ENCODE measurements at regions not wholly inside any gene's neighbourhood (a gene's known extent, or its start where the extent isn't known, plus 50 kb on each side); places are given as distances from the start of the nearest gene placed in this dataset.

- Histone ChIP-seq H3K36me3 (no peaks in the 10 kb centered on the region), H3K4me1 (no peaks in the 10 kb centered on the region), H3K27me3 (no peaks in the 10 kb centered on the region), H3K4me3 (no peak overlapping the region), H3K27ac (no peak overlapping the region), H3K9me3 (no peaks in the 10 kb centered on the region)
- no peak for DNase-seq
- intact Hi-C loops (cut with DNase I; ENCODE audit: low total_unique reads) = no loop called here
- no peak for TF ChIP-seq POLR2A (IDR thresholded peaks at IDR 0.05)
- TF ChIP-seq CTCF (IDR thresholded peaks at IDR 0.05) = no peak
Measured at GRCh38 chr5:66354422-66354821, 210.3 kb downstream of the SREK1 start.

- H3K27ac ChIP-seq = no peak overlapping the region
- intact Hi-C loops (cut with DNase I; ENCODE audit: low total_unique reads) = no loop called here
- no peaks in the 10 kb centered on the region for H3K9me3 ChIP-seq
- TF ChIP-seq POLR2A (IDR thresholded peaks at IDR 0.05) (no peak), CTCF (IDR thresholded peaks at IDR 0.05) (no peak)
- H3K4me3 ChIP-seq = no peak overlapping the region
- no peaks in the 10 kb centered on the region for H3K27me3 ChIP-seq
- DNase-seq = no peak
- H3K4me1 ChIP-seq = peaks cover 0 to 5% of the 10 kb centered on the region in 2 donors
- H3K36me3 ChIP-seq = no peaks in the 10 kb centered on the region
Measured at GRCh38 chr5:66356011-66356565, 212.0 kb downstream of the SREK1 start.

GRCh38 chr5:66358741-66359140 lies 214.6 kb downstream of the SREK1 start:
- no peaks in the 10 kb centered on the region for H3K9me3 ChIP-seq
- intact Hi-C loops (cut with DNase I; ENCODE audit: low total_unique reads) = no loop called here
- no peak overlapping the region for H3K4me3 ChIP-seq
- H3K27ac ChIP-seq = no peak overlapping the region
- TF ChIP-seq POLR2A (IDR thresholded peaks at IDR 0.05) (no peak), CTCF (IDR thresholded peaks at IDR 0.05) (no peak)
- DNase-seq = no peak
- no peaks in the 10 kb centered on the region for H3K27me3 ChIP-seq
- peaks cover 0 to 5% of the 10 kb centered on the region in 2 donors for H3K4me1 ChIP-seq
- H3K36me3 ChIP-seq = no peaks in the 10 kb centered on the region

GRCh38 chr5:66361070-66361469 lies 217.0 kb downstream of the SREK1 start:
- TF ChIP-seq POLR2A (IDR thresholded peaks at IDR 0.05) (no peak), CTCF (IDR thresholded peaks at IDR 0.05) (no peak)
- no peaks in the 10 kb centered on the region for H3K27me3 ChIP-seq
- intact Hi-C loops (cut with DNase I; ENCODE audit: low total_unique reads) = no loop called here
- H3K4me3 ChIP-seq = no peak overlapping the region
- no peak for DNase-seq
- H3K9me3 ChIP-seq = no peaks in the 10 kb centered on the region
- peak overlapping the region in 1 of 2 donors; percentile 23 for H3K27ac ChIP-seq
- H3K4me1 ChIP-seq = peaks cover 0 to 5% of the 10 kb centered on the region in 2 donors
- no peaks in the 10 kb centered on the region for H3K36me3 ChIP-seq

- intact Hi-C loops (cut with DNase I; ENCODE audit: low total_unique reads) = no loop called here
- DNase-seq = no peak
- Histone ChIP-seq H3K27me3 (no peaks in the 10 kb centered on the region), H3K9me3 (no peaks in the 10 kb centered on the region), H3K36me3 (no peaks in the 10 kb centered on the region), H3K27ac (no peak overlapping the region), H3K4me3 (no peak overlapping the region), H3K4me1 (peaks cover 0 to 5% of the 10 kb centered on the region in 2 donors)
- TF ChIP-seq CTCF (IDR thresholded peaks at IDR 0.05) (no peak), POLR2A (IDR thresholded peaks at IDR 0.05) (no peak)
Measured at GRCh38 chr5:66362046-66362445, 217.9 kb downstream of the SREK1 start.

Measured in uterus (tissue), 3 donors.